ENCODE measurements at regions not wholly inside any gene's neighbourhood (a gene's known extent, or its start where the extent isn't known, plus 50 kb on each side); places are given as distances from the start of the nearest gene placed in this dataset.

- H2AK9ac ChIP-seq (replicated peaks; ENCODE audit: low read depth, low read length, poor library complexity) = no peak overlapping the region
- H3K14ac ChIP-seq (replicated peaks; ENCODE audit: low read depth, low read length) = no peak overlapping the region
- H2BK5ac ChIP-seq (ENCODE audit: low read depth, low read length, poor library complexity, severe bottlenecking) = no peak overlapping the region
- TF ChIP-seq RCOR1 (IDR thresholded peaks at IDR 0.05; ENCODE audit: insufficient replicate concordance, low read length) = no peak
- TF ChIP-seq POLR2A (IDR thresholded peaks at IDR 0.05; ENCODE audit: low read depth, low read length) = no peak
- no peak for TF ChIP-seq FOS (IDR thresholded peaks at IDR 0.05; ENCODE audit: low read depth, low read length)
- no peak for TF ChIP-seq MAFK (IDR thresholded peaks at IDR 0.05; ENCODE audit: low read depth, low read length)
- TF ChIP-seq RFX5 (IDR thresholded peaks at IDR 0.05; ENCODE audit: low read depth, low read length) = no peak
- no peak for TF ChIP-seq CTCF (conservative IDR thresholded peaks at IDR 0.05; ENCODE audit: low read depth, low read length)
- no peak for TF ChIP-seq MXI1 (IDR thresholded peaks at IDR 0.05; ENCODE audit: borderline replicate concordance, low read depth, low read length)
- no peak for TF ChIP-seq MAZ (IDR thresholded peaks at IDR 0.05; ENCODE audit: borderline replicate concordance, low read depth, low read length)
- no peak for TF ChIP-seq BHLHE40 (IDR thresholded peaks at IDR 0.05; ENCODE audit: low read depth, low read length)
- TF ChIP-seq, protein P1, sequence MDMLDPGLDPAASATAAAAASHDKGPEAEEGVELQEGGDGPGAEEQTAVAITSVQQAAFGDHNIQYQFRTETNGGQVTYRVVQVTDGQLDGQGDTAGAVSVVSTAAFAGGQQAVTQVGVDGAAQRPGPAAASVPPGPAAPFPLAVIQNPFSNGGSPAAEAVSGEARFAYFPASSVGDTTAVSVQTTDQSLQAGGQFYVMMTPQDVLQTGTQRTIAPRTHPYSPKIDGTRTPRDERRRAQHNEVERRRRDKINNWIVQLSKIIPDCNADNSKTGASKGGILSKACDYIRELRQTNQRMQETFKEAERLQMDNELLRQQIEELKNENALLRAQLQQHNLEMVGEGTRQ (IDR thresholded peaks at IDR 0.05; ENCODE audit: low read depth, low read length) = no peak
- TF ChIP-seq NFE2L2 (IDR thresholded peaks at IDR 0.05; ENCODE audit: low read depth, low read length) = no peak
- TF ChIP-seq SMC3 (IDR thresholded peaks at IDR 0.05; ENCODE audit: low read depth, low read length) = no peak
- no peak for TF ChIP-seq RAD21 (IDR thresholded peaks at IDR 0.05; ENCODE audit: low read length)
- no peak overlapping the region for H4K8ac ChIP-seq (ENCODE audit: low read depth in 2 of 2, low read length in 2 of 2)
- WGBS, 2 experiments (ENCODE audit: extremely low coverage in 2 of 2, insufficient read length in 1 of 2) = no CpG with 5 or more reads among the region's 5 CpGs
- H3K4me2 ChIP-seq (ENCODE audit: low read depth, low read length) = no peak overlapping the region
- H3K18ac ChIP-seq (ENCODE audit: low read depth, low read length) = no peak overlapping the region
- intact Hi-C loops (cut with micrococcal nuclease) (no loop called here), dilution Hi-C loops (cut with HindIII; ENCODE audit: low sequenced_read_pairs, unreplicated experiment) (no loop called here), in situ Hi-C loops (cut with MboI; ENCODE audit: low sequenced_read_pairs) (no loop called here)
- DNase-seq (no peak), ATAC-seq (ENCODE audit: low read depth) (no peak)
- no peak overlapping the region for H3K9ac ChIP-seq (ENCODE audit: low read depth, low read length)
- no peaks in the 10 kb centered on the region; the same call in 1 of the 2 replicates for H3K9me3 ChIP-seq (ENCODE audit: control insufficient read depth, insufficient read depth, low read length)
- H3K23ac ChIP-seq (ENCODE audit: low read depth, low read length) = no peak overlapping the region
- no peaks in the 10 kb centered on the region for H3K79me1 ChIP-seq (ENCODE audit: low read depth in 1 of 2, low read length in 2 of 2)
- no peaks in the 10 kb centered on the region for H3K36me3 ChIP-seq (ENCODE audit: control insufficient read depth, insufficient read depth, low read length)
- no peak overlapping the region for H3K56ac ChIP-seq (ENCODE audit: extremely low read depth, insufficient read depth, low read length)
- H2BK20ac ChIP-seq (ENCODE audit: low read depth, low read length) = no peak overlapping the region
- no peak overlapping the region for H3K27ac ChIP-seq (ENCODE audit: insufficient read depth, low read length)
- no peak overlapping the region for H2AK5ac ChIP-seq (ENCODE audit: low read depth, low read length)
- no peak overlapping the region for H2BK15ac ChIP-seq (ENCODE audit: low read depth, low read length)
- no peaks in the 10 kb centered on the region for H3K4me1 ChIP-seq (ENCODE audit: control insufficient read depth, insufficient read depth, low read length)
- no peaks in the 10 kb centered on the region for H4K20me1 ChIP-seq (ENCODE audit: insufficient read depth, low read length)
- no peak overlapping the region for H3K4me3 ChIP-seq (ENCODE audit: insufficient read depth, low read depth, low read length)
- ChIA-PET CTCF (interaction anchor here (0.5 kb wide), 1 partner anchor 343 kb away, joined by 4 read pairs; no protein-coding TSS in a partner anchor), POLR2A (ENCODE audit: unreplicated experiment) (no interaction called here)
- no peak overlapping the region for H3K4ac ChIP-seq (ENCODE audit: low read depth, low read length)
- BruUV-seq (replicated peaks) = no TSS peak
- H3K9me1 ChIP-seq (ENCODE audit: insufficient read depth, low read length) = no peaks in the 10 kb centered on the region
- no peak overlapping the region for H2AFZ ChIP-seq (replicated peaks; ENCODE audit: low read length, poor library complexity)
- no peaks in the 10 kb centered on the region for H3K27me3 ChIP-seq (ENCODE audit: control insufficient read depth, insufficient read depth, low read length)
- no peak overlapping the region for H2BK120ac ChIP-seq (ENCODE audit: low read depth, low read length)
- H4K5ac ChIP-seq (ENCODE audit: low read depth, low read length) = no peak overlapping the region
- H4K91ac ChIP-seq (ENCODE audit: insufficient read depth, low read depth, low read length) = no peak overlapping the region
These were observed 639.2 kb downstream of the TLL1 start for GRCh38 chr4:166512267-166512666.

Data from IMR-90 (cell line).